Stomach (tissue), 4 donors: ENCODE measurements at regions not wholly inside any gene's neighbourhood (a gene's known extent, or its start where the extent isn't known, plus 50 kb on each side); places are given as distances from the start of the nearest gene placed in this dataset.

ENCODE experiments used
- CTCF ChIP-seq, 7 experiments: fragments of 450-650 bp in 4 of 7; fragments of 200-600 bp in 3 of 7; sonication (generic) in 3 of 7; IDR thresholded peaks; one replicate each; pipeline ENCODE4 v1.5.1; 2016 to 2019; ENCODE audit warnings: antibody characterized with exemption in 7 of 7, control low read depth in 2 of 7, mild to moderate bottlenecking in 1 of 7
- EP300 ChIP-seq: sonication (generic); formaldehyde crosslinking; IDR thresholded peaks from one replicate; pipeline ENCODE4 v1.6.1; 2017; ENCODE audit warnings: antibody characterized with exemption
- POLR2A ChIP-seq, 4 donors: fragments of 450-650 bp; IDR thresholded peaks; one replicate each; pipeline ENCODE4 v1.6.1; 2016; ENCODE audit warnings: antibody characterized with exemption in 4 of 4, control low read depth in 2 of 4, mild to moderate bottlenecking in 1 of 4, moderate library complexity in 1 of 4
- POLR2AphosphoS5 ChIP-seq, 3 donors: sonication (generic); formaldehyde crosslinking; IDR thresholded peaks; one replicate each; pipeline ENCODE4 v1.6.1; 2016; ENCODE audit warnings: antibody characterized with exemption in 3 of 3

- no peak for TF ChIP-seq CTCF (IDR thresholded peaks at IDR 0.05)
- peak; percentile 63 to 91 (median 83) for TF ChIP-seq POLR2AphosphoS5 (IDR thresholded peaks at IDR 0.05)
- TF ChIP-seq POLR2A (IDR thresholded peaks at IDR 0.05) = no peak
- no peak for TF ChIP-seq EP300
Observed at GRCh38 chr3:177478170-177478867, 281.0 kb upstream of the TBL1XR1 start.
